GM12865 (cell line): ENCODE measurements at regions not wholly inside any gene's neighbourhood (a gene's known extent, or its start where the extent isn't known, plus 50 kb on each side); places are given as distances from the start of the nearest gene placed in this dataset.

Experiments used
- DNase-seq: peaks from one replicate; pipeline ENCODE4 v3.0.0; 2010; ENCODE audit warnings: low read depth
- H3K4me3 ChIP-seq: 2 replicates; pipeline ENCODE4 v1.5.1; 2011; ENCODE audit warnings: mild to moderate bottlenecking, low read depth, low read length, control low read depth
- TF ChIP-seq, protein P1 (sequence below): IDR thresholded peaks from 2 replicates; pipeline ENCODE4 v1.5.1; 2011; ENCODE audit warnings: low read length, control low read depth, low read depth, inconsistent platforms; ENCODE audit not compliant: insufficient read depth; ENCODE audit errors: missing control alignments

DNA sequence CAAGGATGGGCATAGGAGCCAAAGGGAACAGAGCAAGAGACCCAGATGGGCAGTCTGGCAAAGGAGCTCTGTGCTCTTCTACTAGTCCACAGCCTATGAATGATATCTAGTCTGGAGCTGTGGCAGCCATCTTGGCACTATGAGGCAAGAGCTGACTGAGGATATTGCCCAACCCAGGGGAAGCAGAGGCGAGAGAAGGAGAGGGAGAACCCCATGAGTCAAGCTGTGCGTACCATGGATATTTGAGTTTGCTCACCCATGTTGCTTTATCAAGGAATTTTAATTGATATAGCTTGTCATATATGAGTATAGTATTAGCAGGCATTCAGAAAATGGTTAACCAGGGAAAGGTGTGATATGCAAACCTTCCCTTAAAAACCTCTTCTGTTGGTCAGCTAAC, 420.9 kb downstream of the PRDM2 start:
- no peak overlapping the region for H3K4me3 ChIP-seq
- TF ChIP-seq, protein P1, sequence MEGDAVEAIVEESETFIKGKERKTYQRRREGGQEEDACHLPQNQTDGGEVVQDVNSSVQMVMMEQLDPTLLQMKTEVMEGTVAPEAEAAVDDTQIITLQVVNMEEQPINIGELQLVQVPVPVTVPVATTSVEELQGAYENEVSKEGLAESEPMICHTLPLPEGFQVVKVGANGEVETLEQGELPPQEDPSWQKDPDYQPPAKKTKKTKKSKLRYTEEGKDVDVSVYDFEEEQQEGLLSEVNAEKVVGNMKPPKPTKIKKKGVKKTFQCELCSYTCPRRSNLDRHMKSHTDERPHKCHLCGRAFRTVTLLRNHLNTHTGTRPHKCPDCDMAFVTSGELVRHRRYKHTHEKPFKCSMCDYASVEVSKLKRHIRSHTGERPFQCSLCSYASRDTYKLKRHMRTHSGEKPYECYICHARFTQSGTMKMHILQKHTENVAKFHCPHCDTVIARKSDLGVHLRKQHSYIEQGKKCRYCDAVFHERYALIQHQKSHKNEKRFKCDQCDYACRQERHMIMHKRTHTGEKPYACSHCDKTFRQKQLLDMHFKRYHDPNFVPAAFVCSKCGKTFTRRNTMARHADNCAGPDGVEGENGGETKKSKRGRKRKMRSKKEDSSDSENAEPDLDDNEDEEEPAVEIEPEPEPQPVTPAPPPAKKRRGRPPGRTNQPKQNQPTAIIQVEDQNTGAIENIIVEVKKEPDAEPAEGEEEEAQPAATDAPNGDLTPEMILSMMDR = no peak
- no peak for DNase-seq

DNA sequence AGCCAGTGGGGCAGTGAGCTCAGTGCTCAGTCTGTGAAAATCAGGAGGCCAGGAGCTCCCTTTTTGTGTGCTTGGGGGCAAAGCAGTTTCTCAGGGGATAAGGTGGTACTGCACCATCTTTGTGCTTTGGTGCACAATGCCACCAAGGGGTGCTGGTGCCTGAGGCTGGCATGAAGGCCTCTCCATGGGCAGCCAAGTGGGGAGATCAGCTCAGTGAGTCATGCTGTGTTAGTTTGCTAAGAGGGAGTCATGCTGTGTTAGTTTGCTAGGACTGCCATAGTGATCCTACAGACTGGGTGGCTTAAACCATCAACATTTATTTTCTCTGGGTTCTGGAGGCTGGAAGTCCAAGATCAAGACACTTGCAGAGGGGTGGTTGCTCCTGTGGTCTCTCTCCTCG, 428.1 kb downstream of the PRDM2 start:
- no peak for DNase-seq
- H3K4me3 ChIP-seq = no peak overlapping the region
- TF ChIP-seq, protein P1 = no peak

DNA sequence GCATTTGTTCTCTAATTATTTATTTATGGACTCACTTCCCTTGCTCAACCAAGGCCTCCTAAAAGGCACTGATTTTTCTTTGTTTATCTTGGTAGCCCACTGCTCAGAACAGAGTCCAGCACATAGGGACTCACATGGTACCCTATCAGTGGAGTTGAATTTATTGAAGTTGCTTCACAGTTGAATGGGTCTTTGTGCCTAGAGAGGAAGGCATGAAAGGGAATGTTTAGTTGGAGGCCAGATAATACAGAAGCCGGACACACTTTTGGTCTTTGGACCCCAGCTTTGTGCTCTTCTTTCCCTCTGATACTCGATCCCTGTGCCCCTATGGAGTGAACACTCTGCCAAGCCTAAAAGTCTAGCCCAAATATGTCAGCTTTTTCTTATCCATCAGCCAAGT, 429.0 kb downstream of the PRDM2 start:
- TF ChIP-seq, protein P1 = no peak
- H3K4me3 ChIP-seq = no peak overlapping the region
- DNase-seq = no peak

DNA sequence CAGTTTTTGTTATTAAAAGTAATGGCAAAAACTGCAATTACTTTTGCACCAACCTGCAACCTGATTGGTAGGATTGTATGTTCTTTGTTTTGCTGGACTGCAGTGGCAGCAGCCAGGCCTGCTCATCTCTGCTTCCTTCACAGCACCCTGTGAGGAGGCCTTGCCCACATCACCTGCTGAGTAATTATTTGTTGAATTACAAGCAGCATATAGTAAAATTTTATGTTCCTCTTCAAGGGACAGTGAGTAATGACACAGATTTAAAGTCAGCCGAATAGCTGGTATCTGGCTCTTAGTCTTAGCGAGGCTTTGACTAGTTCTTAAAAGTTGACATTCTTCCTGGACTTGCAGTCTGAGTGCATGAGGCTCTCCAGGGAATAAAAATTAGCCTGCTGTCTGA, 435.1 kb downstream of the PRDM2 start:
- H3K4me3 ChIP-seq = no peak overlapping the region
- TF ChIP-seq, protein P1 = no peak
- DNase-seq = no peak

DNA sequence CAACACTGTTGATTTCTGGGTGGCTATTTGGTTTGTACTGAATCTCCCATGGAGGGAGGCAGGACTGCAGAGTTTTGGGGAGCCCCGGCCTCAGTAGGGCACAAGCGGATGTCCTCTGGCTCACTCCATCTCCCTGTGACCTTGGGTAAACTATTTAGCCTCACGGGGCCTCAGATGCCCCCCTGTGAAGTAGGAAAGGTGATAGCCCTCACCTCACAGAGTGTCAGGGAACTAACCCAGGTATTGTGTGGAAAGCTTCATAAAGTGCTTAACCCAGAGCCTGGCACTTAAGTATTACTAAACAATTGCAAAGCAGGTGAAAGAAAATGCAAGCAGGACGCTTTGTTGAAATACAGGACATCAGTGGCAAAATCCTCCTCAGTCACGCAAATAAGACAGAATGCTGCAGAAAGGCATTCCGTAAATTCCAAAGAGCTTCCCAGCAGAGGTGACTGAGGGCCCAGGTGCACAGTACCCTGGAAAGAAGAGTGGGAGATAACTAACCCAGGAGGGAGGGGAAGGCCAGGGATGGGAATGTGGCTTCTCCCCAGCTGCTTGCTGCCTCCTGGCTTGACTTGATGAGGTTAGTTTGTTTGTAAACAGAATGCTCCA, 436.3 kb downstream of the PRDM2 start:
- TF ChIP-seq, protein P1 = no peak
- no peak for DNase-seq
- H3K4me3 ChIP-seq = no peak overlapping the region

DNA sequence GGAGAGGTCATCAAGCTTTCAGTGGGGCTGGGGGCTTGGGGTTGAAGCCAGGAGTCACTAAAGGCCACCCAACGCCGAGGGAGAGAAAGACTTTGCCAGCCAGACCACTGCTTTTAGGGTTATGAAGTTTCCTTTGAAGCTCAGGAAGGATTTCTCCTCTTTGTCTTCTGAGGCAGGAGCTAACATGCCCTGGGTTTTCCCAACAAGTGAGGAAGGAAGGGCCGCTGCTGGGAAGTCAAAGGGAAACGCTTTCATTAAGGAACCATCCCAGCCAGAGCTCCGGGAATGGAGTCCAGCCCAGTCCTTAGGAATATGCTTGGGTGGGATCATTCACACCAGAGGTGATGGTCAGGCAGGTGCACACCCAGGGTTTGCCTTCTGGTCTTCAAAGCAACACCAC, 436.9 kb downstream of the PRDM2 start:
- TF ChIP-seq, protein P1 = no peak
- H3K4me3 ChIP-seq = no peak overlapping the region
- DNase-seq = no peak
